WERI-Rb-1 (cell line): ENCODE measurements at regions not wholly inside any gene's neighbourhood (a gene's known extent, or its start where the extent isn't known, plus 50 kb on each side); places are given as distances from the start of the nearest gene placed in this dataset.

Experiments
- DNase-seq: peaks from one replicate; pipeline ENCODE4 v3.0.0-alpha.2; 2020
- H3K27ac ChIP-seq: fragments of 250-450 bp; sonication (Bioruptor Pico); 2 replicates; pipeline ENCODE4 v1.5.1; 2020; ENCODE audit warnings: mild to moderate bottlenecking, moderate library complexity
- H3K27me3 ChIP-seq: fragments of 250-450 bp; sonication (Bioruptor Pico); 2 replicates; pipeline ENCODE4 v1.5.1; 2021; ENCODE audit warnings: mild to moderate bottlenecking, low read depth, moderate library complexity; ENCODE audit not compliant: insufficient read depth, severe bottlenecking
- H3K36me3 ChIP-seq: fragments of 250-450 bp; sonication (Bioruptor Pico); 2 replicates; pipeline ENCODE4 v1.5.1; 2020; ENCODE audit warnings: mild to moderate bottlenecking, moderate library complexity
- H3K4me3 ChIP-seq: 2 replicates; pipeline ENCODE4 v1.5.1; 2011; ENCODE audit warnings: low read depth, mild to moderate bottlenecking, control low read depth, low read length
- H3K9me3 ChIP-seq: fragments of 250-450 bp; sonication (Bioruptor Pico); 2 replicates; pipeline ENCODE4 v1.5.1; 2021; ENCODE audit warnings: mild to moderate bottlenecking, moderate library complexity; ENCODE audit not compliant: severe bottlenecking
- CTCF ChIP-seq: IDR thresholded peaks from 2 replicates; pipeline ENCODE4 v1.5.1; 2011; ENCODE audit warnings: low read depth, mild to moderate bottlenecking, control low read depth, inconsistent platforms, low read length

GRCh38 chr11:95306801-95307200 lies 75.8 kb upstream of the SESN3 start:
- no peaks in the 10 kb centered on the region for H3K36me3 ChIP-seq
- no peak overlapping the region for H3K4me3 ChIP-seq
- H3K9me3 ChIP-seq = no peaks in the 10 kb centered on the region
- TF ChIP-seq CTCF = no peak
- no peaks in the 10 kb centered on the region for H3K27me3 ChIP-seq
- DNase-seq = no peak
- no peak overlapping the region for H3K27ac ChIP-seq

- Histone ChIP-seq H3K27me3 (no peaks in the 10 kb centered on the region), H3K27ac (no peak overlapping the region), H3K36me3 (no peaks in the 10 kb centered on the region), H3K4me3 (no peak overlapping the region), H3K9me3 (no peaks in the 10 kb centered on the region)
- DNase-seq = no peak
- no peak for TF ChIP-seq CTCF
Observed at GRCh38 chr11:95306123-95306522, 75.1 kb upstream of the SESN3 start.

GRCh38 chr11:95305705-95306104 lies 74.7 kb upstream of the SESN3 start:
- no peak for DNase-seq

GRCh38 chr11:95304777-95305176 lies 73.8 kb upstream of the SESN3 start:
- Histone ChIP-seq H3K4me3 (no peak overlapping the region), H3K27me3 (no peaks in the 10 kb centered on the region), H3K9me3 (no peaks in the 10 kb centered on the region), H3K27ac (no peak overlapping the region), H3K36me3 (no peaks in the 10 kb centered on the region)
- no peak for DNase-seq
- no peak for TF ChIP-seq CTCF

More at GRCh38 chr11:95305705-95306104, 74.7 kb upstream of the SESN3 start:
- Histone ChIP-seq H3K27me3 (no peaks in the 10 kb centered on the region), H3K36me3 (no peaks in the 10 kb centered on the region), H3K9me3 (no peaks in the 10 kb centered on the region), H3K4me3 (no peak overlapping the region), H3K27ac (no peak overlapping the region)
- no peak for TF ChIP-seq CTCF

- Histone ChIP-seq H3K9me3 (no peaks in the 10 kb centered on the region), H3K27ac (no peak overlapping the region), H3K27me3 (no peaks in the 10 kb centered on the region), H3K4me3 (no peak overlapping the region), H3K36me3 (no peaks in the 10 kb centered on the region)
- DNase-seq = no peak
- no peak for TF ChIP-seq CTCF
Observed at GRCh38 chr11:95302211-95302610, 71.2 kb upstream of the SESN3 start.

GRCh38 chr11:95301474-95301873 lies 70.5 kb upstream of the SESN3 start:
- no peak overlapping the region for H3K27ac ChIP-seq
- DNase-seq = no peak
- no peak overlapping the region for H3K4me3 ChIP-seq
- H3K27me3 ChIP-seq = no peaks in the 10 kb centered on the region
- H3K9me3 ChIP-seq = no peaks in the 10 kb centered on the region
- no peak for TF ChIP-seq CTCF
- no peaks in the 10 kb centered on the region for H3K36me3 ChIP-seq
